ENCODE measurements at regions not wholly inside any gene's neighbourhood (a gene's known extent, or its start where the extent isn't known, plus 50 kb on each side); places are given as distances from the start of the nearest gene placed in this dataset.

DNA sequence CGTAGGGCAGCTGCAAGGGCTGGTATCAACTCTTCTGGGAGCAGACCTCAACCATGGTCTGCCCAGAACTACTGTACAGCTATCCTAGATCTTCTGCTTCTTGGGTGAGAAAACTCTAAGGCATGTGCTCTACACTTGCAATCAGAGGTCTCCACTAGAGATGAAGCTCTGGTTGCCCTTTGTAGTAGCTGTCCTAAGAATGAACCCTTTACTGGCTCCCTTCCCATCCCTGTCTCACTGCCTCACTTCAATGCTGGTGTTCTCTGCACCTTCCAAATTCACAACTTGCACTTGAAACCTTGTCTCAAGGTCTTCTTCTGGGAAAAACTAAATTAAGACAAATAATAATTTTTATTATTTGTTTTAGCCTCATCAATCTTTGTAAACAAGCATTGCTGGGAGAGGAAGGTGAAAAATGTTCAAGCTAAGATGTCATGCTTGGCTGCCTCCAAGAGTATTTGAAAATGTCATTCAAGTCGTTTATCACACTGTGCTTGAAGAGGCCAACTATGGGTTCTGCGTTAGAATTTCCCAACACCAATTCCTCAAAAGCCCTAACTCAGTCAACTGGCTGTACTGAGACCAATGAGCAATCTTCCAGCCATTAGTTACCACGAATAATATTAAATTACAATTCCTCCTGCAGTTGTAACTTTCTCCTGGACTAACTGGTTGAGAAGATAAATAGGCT, 216.9 kb upstream of the ADRA1D start:
- DNase-seq (ENCODE audit: low read depth, low spot score) (no peak), ATAC-seq (no peak)
- Histone ChIP-seq H3K4me3 (replicated peaks in 1 of 2; ENCODE audit: low read depth in 1 of 2, low read length in 2 of 2) (no peak overlapping the region), H2AFZ (ENCODE audit: low read depth, low read length, poor library complexity, severe bottlenecking) (no peak overlapping the region), H3K4me1 (ENCODE audit: control insufficient read depth in 1 of 2, insufficient read depth in 2 of 2, low read length in 2 of 2) (no peaks in the 10 kb centered on the region), H3K36me3 (ENCODE audit: control insufficient read depth in 1 of 2, insufficient read depth in 2 of 2, low read length in 2 of 2) (no peaks in the 10 kb centered on the region), H3K9me3 (ENCODE audit: control insufficient read depth in 1 of 2, insufficient read depth in 1 of 2, low read depth in 1 of 2, low read length in 2 of 2) (no peaks in the 10 kb centered on the region), H3K27me3 (ENCODE audit: insufficient read depth, low read length) (no peaks in the 10 kb centered on the region), H3K4me2 (ENCODE audit: low read length) (no peak overlapping the region), H3K9me2 (ENCODE audit: insufficient read depth) (no peaks in the 10 kb centered on the region), H4K20me1 (ENCODE audit: insufficient read depth) (no peaks in the 10 kb centered on the region), H3K27ac (ENCODE audit: low read depth, low read length) (no peak overlapping the region), H3K79me2 (ENCODE audit: insufficient read depth, low read length) (no peaks in the 10 kb centered on the region), H3K9ac (ENCODE audit: low read length) (no peak overlapping the region)
- TF ChIP-seq SRF (IDR thresholded peaks at IDR 0.05; ENCODE audit: low read depth) (no peak), ZNF274 (IDR thresholded peaks at IDR 0.05; ENCODE audit: low read depth, low read length) (no peak)
- BruUV-seq (replicated peaks), result no TSS peak
- ChIA-PET CTCF (no interaction called here), RAD21 (ENCODE audit: low non-redundant PET in 1 of 2, low total read pairs in 2 of 2, uncharacterized antibody in 2 of 2, unreplicated experiment in 2 of 2) (no interaction called here), POLR2A (no interaction called here)
- intact Hi-C loops (cut with micrococcal nuclease), result no loop called here

DNA sequence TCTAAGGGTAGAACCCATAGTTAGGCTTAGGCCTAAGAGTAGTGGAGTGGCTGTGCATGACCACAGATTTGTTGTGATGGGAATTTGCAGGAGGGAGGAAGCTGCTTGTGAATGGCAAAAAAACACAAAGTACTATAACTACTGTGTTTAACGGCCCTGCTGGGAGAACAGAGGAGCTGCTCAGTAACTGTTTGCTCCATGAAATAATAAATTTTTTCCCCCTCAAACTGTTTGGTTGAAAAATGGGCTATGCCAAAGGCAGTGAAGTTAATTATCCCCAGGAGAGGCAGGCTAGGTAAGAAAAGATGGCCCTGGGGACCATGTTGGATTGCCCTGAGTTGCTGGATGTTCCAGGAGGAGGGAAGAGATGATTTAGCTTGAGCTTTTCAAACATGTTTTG, 216.1 kb upstream of the ADRA1D start:
- Histone ChIP-seq H3K27ac (ENCODE audit: low read depth, low read length) (no peak overlapping the region), H3K4me1 (ENCODE audit: control insufficient read depth in 1 of 2, insufficient read depth in 2 of 2, low read length in 2 of 2) (no peaks in the 10 kb centered on the region), H3K79me2 (ENCODE audit: insufficient read depth, low read length) (no peaks in the 10 kb centered on the region), H3K9ac (ENCODE audit: low read length) (no peak overlapping the region), H3K4me2 (ENCODE audit: low read length) (no peak overlapping the region), H2AFZ (ENCODE audit: low read depth, low read length, poor library complexity, severe bottlenecking) (no peak overlapping the region), H4K20me1 (ENCODE audit: insufficient read depth) (no peaks in the 10 kb centered on the region), H3K4me3 (replicated peaks in 1 of 2; ENCODE audit: low read depth in 1 of 2, low read length in 2 of 2) (no peak overlapping the region), H3K9me3 (ENCODE audit: control insufficient read depth in 1 of 2, insufficient read depth in 1 of 2, low read depth in 1 of 2, low read length in 2 of 2) (no peaks in the 10 kb centered on the region), H3K9me2 (ENCODE audit: insufficient read depth) (no peaks in the 10 kb centered on the region), H3K36me3 (ENCODE audit: control insufficient read depth in 1 of 2, insufficient read depth in 2 of 2, low read length in 2 of 2) (no peaks in the 10 kb centered on the region), H3K27me3 (ENCODE audit: insufficient read depth, low read length) (no peaks in the 10 kb centered on the region)
- ATAC-seq (no peak), DNase-seq (ENCODE audit: low read depth, low spot score) (no peak)
- intact Hi-C loops (cut with micrococcal nuclease), result no loop called here
- ChIA-PET RAD21 (ENCODE audit: low non-redundant PET in 1 of 2, low total read pairs in 2 of 2, uncharacterized antibody in 2 of 2, unreplicated experiment in 2 of 2) (no interaction called here), CTCF (no interaction called here), POLR2A (no interaction called here)
- BruUV-seq (replicated peaks), result no TSS peak
- TF ChIP-seq SP1 (IDR thresholded peaks at IDR 0.05; ENCODE audit: low read depth) (no peak), ELF1 (IDR thresholded peaks at IDR 0.05; ENCODE audit: borderline replicate concordance, low read depth) (no peak), CEBPB (IDR thresholded peaks at IDR 0.05; ENCODE audit: low read depth) (no peak), FOSL1 (IDR thresholded peaks at IDR 0.05; ENCODE audit: low read depth) (no peak), ZBTB33 (IDR thresholded peaks at IDR 0.05; ENCODE audit: extremely low read depth, insufficient replicate concordance, low read length) (no peak), TCF7L2 (IDR thresholded peaks at IDR 0.05; ENCODE audit: borderline replicate concordance, extremely low read depth, insufficient read depth, insufficient read length) (no peak), EZH2 (IDR thresholded peaks at IDR 0.05) (no peak), YY1 (IDR thresholded peaks at IDR 0.05; ENCODE audit: extremely low read depth, insufficient replicate concordance, low read depth, low read length) (no peak), RAD21 (IDR thresholded peaks at IDR 0.05; ENCODE audit: low read depth) (no peak), EGR1 (IDR thresholded peaks at IDR 0.05; ENCODE audit: low read depth) (no peak), REST (IDR thresholded peaks at IDR 0.05; ENCODE audit: low read depth) (no peak), ZNF274 (IDR thresholded peaks at IDR 0.05; ENCODE audit: low read depth, low read length) (no peak), ZFX (IDR thresholded peaks at IDR 0.05) (no peak)
- TF ChIP-seq, protein P1, sequence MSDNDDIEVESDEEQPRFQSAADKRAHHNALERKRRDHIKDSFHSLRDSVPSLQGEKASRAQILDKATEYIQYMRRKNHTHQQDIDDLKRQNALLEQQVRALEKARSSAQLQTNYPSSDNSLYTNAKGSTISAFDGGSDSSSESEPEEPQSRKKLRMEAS (IDR thresholded peaks at IDR 0.05), result no peak
